C4-2B (cell line): ENCODE measurements at regions not wholly inside any gene's neighbourhood (a gene's known extent, or its start where the extent isn't known, plus 50 kb on each side); places are given as distances from the start of the nearest gene placed in this dataset.

Experiments
- H3K27ac ChIP-seq: fragments of 450-650 bp; 2 replicates; pipeline ENCODE4 v1.5.1; 2017
- CTCF ChIP-seq: fragments of 450-650 bp; conservative IDR thresholded peaks from 2 replicates; pipeline ENCODE4 v1.5.1; 2017; ENCODE audit warnings: mild to moderate bottlenecking
- ZFX ChIP-seq: fragments of 450-650 bp; IDR thresholded peaks from 2 replicates; pipeline ENCODE4 v1.6.1; 2017

- H3K27ac ChIP-seq: no peak overlapping the region
- TF ChIP-seq ZFX: no peak
Measured at GRCh38 chr14:61930101-61930857, 168.1 kb downstream of the SNAPC1 start.

- H3K27ac ChIP-seq: no peak overlapping the region
- TF ChIP-seq CTCF: no peak
- TF ChIP-seq ZFX: no peak
Measured at GRCh38 chr14:61932974-61933373, 170.8 kb downstream of the SNAPC1 start.

- TF ChIP-seq CTCF (no peak), ZFX (no peak)
- no peak overlapping the region for H3K27ac ChIP-seq
Measured at GRCh38 chr14:61934385-61934784, 172.2 kb downstream of the SNAPC1 start.

GRCh38 chr14:61939776-61940175 is 177.6 kb downstream of the SNAPC1 start:
- no peak overlapping the region for H3K27ac ChIP-seq
- TF ChIP-seq CTCF: no peak
- TF ChIP-seq ZFX: no peak

- H3K27ac ChIP-seq: no peak overlapping the region
- TF ChIP-seq ZFX (no peak), CTCF (no peak)
Measured at GRCh38 chr14:61940666-61941420, 178.6 kb downstream of the SNAPC1 start.

- no peak overlapping the region for H3K27ac ChIP-seq
- TF ChIP-seq ZFX: no peak
Measured at GRCh38 chr14:61941421-61942150, 179.4 kb downstream of the SNAPC1 start.

- no peak overlapping the region for H3K27ac ChIP-seq
- TF ChIP-seq CTCF (no peak), ZFX (no peak)
Measured at GRCh38 chr14:61948376-61948775, 186.2 kb downstream of the SNAPC1 start.

- H3K27ac ChIP-seq: no peak overlapping the region
- no peak for TF ChIP-seq CTCF
- no peak for TF ChIP-seq ZFX
Measured at GRCh38 chr14:61950340-61950739, 188.1 kb downstream of the SNAPC1 start.
